Ovary (tissue), 7 donors: ENCODE measurements at regions not wholly inside any gene's neighbourhood (a gene's known extent, or its start where the extent isn't known, plus 50 kb on each side); places are given as distances from the start of the nearest gene placed in this dataset.

Experiments used
- DNase-seq, 5 donors: peaks; one replicate each; pipeline ENCODE4 v3.0.0-alpha.2; 2019 to 2020
- H3K27ac ChIP-seq, 2 donors: fragments of 200-600 bp; one replicate each; pipeline versions ENCODE4 v1.5.1 to v1.8.0; 2019 to 2022
- H3K27me3 ChIP-seq: fragments of 200-600 bp; one replicate; pipeline ENCODE4 v1.8.0; 2022
- H3K36me3 ChIP-seq: fragments of 200-600 bp; sonication (generic); one replicate; pipeline ENCODE4 v1.5.1; 2019
- H3K4me1 ChIP-seq: one replicate; pipeline ENCODE4 v1.8.1; 2013; ENCODE audit warnings: mild to moderate bottlenecking, moderate library complexity; ENCODE audit not compliant: insufficient read depth
- H3K4me3 ChIP-seq: fragments of 200-600 bp; sonication (generic); one replicate; pipeline ENCODE4 v1.5.1; 2017
- H3K9me3 ChIP-seq, 2 donors: fragments of 200-600 bp in 1 of 2; sonication (generic) in 1 of 2; one replicate each; pipeline versions ENCODE4 v1.5.1 to v1.8.1; 2013 to 2019; ENCODE audit warnings: mild to moderate bottlenecking in 1 of 2, moderate library complexity in 1 of 2
- CTCF ChIP-seq, 3 donors: fragments of 450-650 bp in 2 of 3; fragments of 200-600 bp in 1 of 3; IDR thresholded peaks; one replicate each; pipeline versions ENCODE4 v1.5.1 to v1.8.0; 2016 to 2022; ENCODE audit warnings: antibody characterized with exemption in 3 of 3, mild to moderate bottlenecking in 1 of 3
- EP300 ChIP-seq: sonication (generic); formaldehyde crosslinking; IDR thresholded peaks from one replicate; pipeline ENCODE4 v1.6.1; 2017; ENCODE audit warnings: antibody characterized with exemption
- POLR2A ChIP-seq: fragments of 450-650 bp; IDR thresholded peaks from one replicate; pipeline ENCODE4 v1.6.1; 2017; ENCODE audit warnings: antibody characterized with exemption, mild to moderate bottlenecking, moderate library complexity
- WGBS, 3 donors: extraction: QIAGEN DNeasy Blood & Tissue Kit in 1 of 3; methylation state at CpG; one replicate each; pipeline versions ENCODE4 v1.1.5 to v1.1.7; 2013 to 2017; 5-methylcytosine and 5-hydroxymethylcytosine counted together
- intact Hi-C, 4 donors: fragments of 100-400 bp; cut with DNase I; formaldehyde crosslinking; loops; one replicate each; pipeline versions ENCODE4 v1.11.0 to v1.15.1; 2022 to 2023
- donor health status: DM: no; HTN: no; CAD: no; lungs with moderate emphysema.
- donor health status: DM: no; HTN: no; CAD: no.
- donor health status: Bipolar disorder and iron deficiency.
- donor health status: DM: no; HTN: no; CAD: no.
- donor health status: DM: yes; HTN: yes; CAD: no.

GRCh38 chr3:40765884-40766283 is 241.1 kb downstream of the ZNF621 start:
- H3K4me3 ChIP-seq: no peak overlapping the region
- H3K4me1 ChIP-seq: no peaks in the 10 kb centered on the region
- H3K27me3 ChIP-seq: no peaks in the 10 kb centered on the region
- TF ChIP-seq EP300 (no peak), CTCF (IDR thresholded peaks at IDR 0.05) (no peak), POLR2A (no peak)
- 26 to 42% (median 35%) methylated on average over 3 of the region's 3 CpGs for WGBS, 3 donors
- intact Hi-C loops: no loop called here
- no peak overlapping the region for H3K27ac ChIP-seq
- H3K9me3 ChIP-seq: no peaks in the 10 kb centered on the region
- H3K36me3 ChIP-seq: no peaks in the 10 kb centered on the region
- DNase-seq: no peak

- Histone ChIP-seq H3K4me3 (no peak overlapping the region), H3K27ac (no peak overlapping the region), H3K27me3 (no peaks in the 10 kb centered on the region), H3K4me1 (no peaks in the 10 kb centered on the region), H3K9me3 (no peaks in the 10 kb centered on the region), H3K36me3 (no peaks in the 10 kb centered on the region)
- no peak for TF ChIP-seq CTCF (IDR thresholded peaks at IDR 0.05)
- TF ChIP-seq POLR2A: no peak
- TF ChIP-seq EP300: no peak
- 86 to 94% (median 93%) methylated on average over 2 of the region's 2 CpGs for WGBS, 3 donors
- intact Hi-C loops: no loop called here
- DNase-seq: no peak
Observed at GRCh38 chr3:40766396-40766795, 241.6 kb downstream of the ZNF621 start.

- no peaks in the 10 kb centered on the region for H3K4me1 ChIP-seq
- TF ChIP-seq POLR2A (no peak), EP300 (no peak), CTCF (IDR thresholded peaks at IDR 0.05) (no peak)
- no peaks in the 10 kb centered on the region for H3K27me3 ChIP-seq
- no peaks in the 10 kb centered on the region for H3K36me3 ChIP-seq
- intact Hi-C loops: no loop called here
- H3K9me3 ChIP-seq: no peaks in the 10 kb centered on the region
- H3K4me3 ChIP-seq: no peak overlapping the region
- no peak overlapping the region for H3K27ac ChIP-seq
- 86 to 97% (median 93%) methylated on average over 4 of the region's 4 CpGs for WGBS, 3 donors
- DNase-seq: no peak
Observed at GRCh38 chr3:40768046-40768445, 243.3 kb downstream of the ZNF621 start.

- WGBS, 3 donors: 94 to 100% (median 97%) methylated on average over 1 of the region's 1 CpG
- DNase-seq: no peak
Observed at GRCh38 chr3:40768536-40768935, 243.8 kb downstream of the ZNF621 start.

More at GRCh38 chr3:40768536-40768935, 243.8 kb downstream of the ZNF621 start:
- Histone ChIP-seq H3K27me3 (no peaks in the 10 kb centered on the region), H3K9me3 (no peaks in the 10 kb centered on the region), H3K4me1 (no peaks in the 10 kb centered on the region), H3K27ac (no peak overlapping the region), H3K4me3 (no peak overlapping the region), H3K36me3 (no peaks in the 10 kb centered on the region)
- intact Hi-C loops: no loop called here
- TF ChIP-seq POLR2A (no peak), EP300 (no peak), CTCF (IDR thresholded peaks at IDR 0.05) (no peak)
